ENCODE measurements at regions not wholly inside any gene's neighbourhood (a gene's known extent, or its start where the extent isn't known, plus 50 kb on each side); places are given as distances from the start of the nearest gene placed in this dataset.

GRCh38 chr4:108359986-108360681 is 191.4 kb upstream of the LEF1 start:
- DNase-seq, result no peak

GRCh38 chr4:108359130-108359985 is 190.6 kb upstream of the LEF1 start:
- DNase-seq, result no peak

DNA sequence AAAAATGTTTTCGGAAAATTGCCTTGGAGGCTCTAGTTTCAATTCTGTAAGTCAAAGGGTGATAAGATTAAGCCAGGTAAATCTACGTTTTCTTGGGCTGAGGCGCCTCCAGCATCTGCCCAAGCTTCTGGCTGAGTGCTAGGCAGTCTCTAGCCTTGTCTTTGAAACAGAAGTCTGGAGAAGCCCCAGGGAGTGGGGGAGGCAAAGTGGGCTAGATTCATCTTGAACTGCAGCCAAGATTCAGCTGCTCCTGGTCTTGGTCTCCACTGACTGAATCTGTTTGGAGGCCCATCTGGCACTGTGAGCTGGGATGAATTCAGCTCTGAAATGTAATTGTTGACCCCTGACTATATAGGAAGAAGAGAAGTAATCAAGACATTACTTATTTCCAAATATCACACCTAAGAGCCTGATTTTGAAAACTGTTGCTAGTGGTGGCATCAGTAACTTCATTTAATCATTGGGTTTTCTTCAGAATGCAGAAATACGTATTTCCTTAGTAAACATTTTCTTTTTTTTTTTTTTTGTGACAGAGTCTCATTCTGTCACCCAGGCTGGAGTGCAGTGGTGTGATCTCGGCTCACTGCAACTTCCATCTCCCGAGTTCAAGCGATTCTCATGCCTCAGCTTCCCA is 187.3 kb upstream of the LEF1 start:
- no peak for DNase-seq

GRCh38 chr4:108355186-108355901 is 186.6 kb upstream of the LEF1 start:
- DNase-seq, result no peak

DNA sequence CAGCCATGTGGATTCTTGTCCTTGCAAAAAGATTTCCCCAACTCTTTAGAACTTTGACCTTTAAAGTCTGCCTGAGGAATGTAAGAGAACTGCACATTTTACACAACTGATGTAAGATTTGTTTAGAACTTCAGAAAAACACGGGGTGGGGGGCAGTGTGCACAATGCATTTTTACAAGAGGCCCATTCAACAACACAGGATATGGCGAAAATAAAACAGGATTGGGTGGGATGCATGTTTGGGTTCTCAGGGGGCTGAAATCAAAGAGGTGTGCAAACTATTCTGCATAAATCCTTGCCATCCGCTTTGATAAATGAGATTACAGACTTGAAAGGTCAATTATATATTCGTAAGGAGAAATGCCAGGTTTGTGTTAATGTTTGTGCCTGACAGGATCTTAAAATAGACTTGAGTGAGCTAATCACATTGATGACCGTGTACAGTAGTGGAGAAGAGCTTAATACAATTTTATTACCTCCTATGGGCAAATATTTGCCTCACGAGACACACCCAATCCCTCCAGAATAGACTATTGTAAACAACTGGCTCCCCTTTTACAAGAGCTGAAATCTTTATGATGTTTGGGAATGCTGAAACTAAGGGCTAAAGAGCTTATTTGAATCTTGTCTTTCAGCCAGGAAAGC is 184.1 kb upstream of the LEF1 start:
- DNase-seq, result no peak

- DNase-seq, result no peak
Observed at GRCh38 chr4:108351791-108352190, 183.1 kb upstream of the LEF1 start.

GRCh38 chr4:108350332-108350731 is 181.6 kb upstream of the LEF1 start:
- no peak for DNase-seq

- DNase-seq, result no peak
Observed at GRCh38 chr4:108346818-108347210, 178.1 kb upstream of the LEF1 start.

- no peak for DNase-seq
Observed at GRCh38 chr4:108345862-108346817, 177.4 kb upstream of the LEF1 start.

GRCh38 chr4:108342325-108342970 is 173.7 kb upstream of the LEF1 start:
- DNase-seq, result no peak

GRCh38 chr4:108337923-108338322 is 169.2 kb upstream of the LEF1 start:
- DNase-seq, result no peak

DNA sequence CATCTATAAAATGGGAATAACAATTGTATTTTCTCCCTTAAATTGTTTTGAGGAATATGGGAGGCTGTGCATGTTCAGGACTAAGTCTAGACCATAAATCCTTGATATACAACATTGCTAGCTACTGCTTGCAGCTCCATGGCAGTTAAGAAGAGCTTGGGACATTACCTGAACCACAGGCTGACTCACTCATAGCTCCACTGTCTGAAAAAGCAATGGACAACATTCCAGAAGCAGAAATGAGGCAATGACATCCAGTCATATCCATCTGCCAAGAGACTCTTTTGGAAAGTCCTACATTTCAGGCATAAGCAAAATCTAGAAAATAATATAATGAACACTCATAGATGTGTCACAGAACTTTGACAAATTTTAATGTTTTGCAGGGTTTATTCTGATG is 167.3 kb upstream of the LEF1 start:
- no peak for DNase-seq

- DNase-seq, result no peak
Observed at GRCh38 chr4:108335081-108335480, 166.3 kb upstream of the LEF1 start.

- DNase-seq, result no peak
Observed at GRCh38 chr4:108334031-108334430, 165.3 kb upstream of the LEF1 start.

- no peak for DNase-seq
Observed at GRCh38 chr4:108333353-108333942, 164.7 kb upstream of the LEF1 start.

GRCh38 chr4:108331905-108332632 is 163.3 kb upstream of the LEF1 start:
- no peak for DNase-seq

DNA sequence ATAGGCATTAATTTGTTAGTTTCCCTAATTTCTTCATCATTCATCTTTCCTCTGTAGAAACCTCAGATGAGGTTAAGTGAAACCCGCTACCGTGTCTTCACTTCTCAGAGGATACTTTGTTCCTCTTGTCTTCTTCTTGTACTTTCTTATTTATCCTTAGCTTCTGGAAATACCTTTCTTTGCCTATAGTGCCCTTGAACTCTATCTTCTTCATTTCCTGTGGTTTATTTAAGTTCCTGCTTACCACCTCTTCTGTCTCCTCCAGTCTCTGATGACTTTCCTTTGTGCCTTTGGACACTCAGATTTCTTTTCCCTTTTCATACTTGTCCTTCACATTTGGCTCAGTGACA is 159.6 kb upstream of the LEF1 start:
- no peak for DNase-seq

- DNase-seq, result no peak
Observed at GRCh38 chr4:108327642-108328382, 159.1 kb upstream of the LEF1 start.

- DNase-seq, result no peak
Observed at GRCh38 chr4:108325561-108325960, 156.8 kb upstream of the LEF1 start.
